ENCODE measurements at regions not wholly inside any gene's neighbourhood (a gene's known extent, or its start where the extent isn't known, plus 50 kb on each side); places are given as distances from the start of the nearest gene placed in this dataset.
"Not testable (repeated sequence)": the region's sequence is repeated elsewhere in the genome, so short reads cannot be mapped to it uniquely, and the experiment has no call there.

DNA sequence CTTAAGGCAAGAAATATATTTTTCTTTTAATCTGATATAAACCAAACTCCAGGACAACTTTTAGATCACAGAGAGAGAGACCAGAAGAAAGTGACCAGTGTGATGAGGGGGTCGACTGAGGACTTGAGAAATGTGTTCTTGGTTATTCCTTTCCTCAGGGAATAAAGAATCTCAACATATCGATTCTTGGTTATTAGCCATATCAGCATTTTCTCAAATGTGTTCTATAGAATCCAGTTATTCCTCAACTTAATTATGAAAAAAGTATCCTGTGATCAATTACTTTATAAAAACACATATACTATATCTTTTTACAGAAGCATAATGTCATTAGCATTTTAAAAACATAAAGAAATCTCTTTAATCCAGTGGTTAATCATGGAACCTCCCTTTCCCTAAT is 222.1 kb upstream of the FAM3C start:
- no peak for DNase-seq

DNA sequence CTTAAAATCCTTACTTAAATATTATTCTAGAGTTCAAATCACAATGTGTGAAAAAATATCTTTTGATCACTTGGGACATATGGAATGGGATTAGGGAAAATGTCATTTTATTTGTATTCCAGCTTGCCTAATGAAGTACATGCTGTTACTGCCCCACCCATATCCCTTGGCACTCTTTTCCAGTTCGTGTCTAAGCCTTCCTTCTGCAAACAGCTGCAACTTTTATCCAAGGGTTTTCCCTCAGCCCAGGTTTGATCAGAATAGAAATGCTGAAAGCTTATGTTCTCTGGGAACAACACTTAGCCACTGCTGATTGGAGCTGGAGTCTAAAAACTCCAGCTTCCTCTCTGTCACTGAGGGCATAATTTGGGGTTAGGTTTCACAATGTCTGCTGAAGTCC is 214.1 kb upstream of the FAM3C start:
- DNase-seq, result peak; percentile 38

DNA sequence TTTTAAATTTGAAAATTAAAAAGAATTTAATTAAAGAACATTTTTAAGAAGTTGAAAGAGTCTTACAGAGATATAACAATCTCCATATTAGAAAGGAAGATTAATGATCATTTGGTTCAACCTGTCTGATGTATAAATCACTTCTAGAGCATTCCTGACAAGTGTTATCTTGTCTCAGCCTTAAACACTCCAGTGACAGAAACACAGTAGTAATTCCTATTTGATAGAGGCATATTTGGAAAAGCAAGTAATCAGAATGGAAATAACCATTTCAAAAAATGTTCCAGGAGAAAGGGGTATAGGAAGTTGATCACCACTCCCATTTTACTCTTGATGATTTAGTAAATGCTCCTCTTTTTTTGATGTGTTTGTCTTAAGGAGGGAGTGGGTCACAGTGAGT is 213.1 kb upstream of the FAM3C start:
- no peak for DNase-seq

DNA sequence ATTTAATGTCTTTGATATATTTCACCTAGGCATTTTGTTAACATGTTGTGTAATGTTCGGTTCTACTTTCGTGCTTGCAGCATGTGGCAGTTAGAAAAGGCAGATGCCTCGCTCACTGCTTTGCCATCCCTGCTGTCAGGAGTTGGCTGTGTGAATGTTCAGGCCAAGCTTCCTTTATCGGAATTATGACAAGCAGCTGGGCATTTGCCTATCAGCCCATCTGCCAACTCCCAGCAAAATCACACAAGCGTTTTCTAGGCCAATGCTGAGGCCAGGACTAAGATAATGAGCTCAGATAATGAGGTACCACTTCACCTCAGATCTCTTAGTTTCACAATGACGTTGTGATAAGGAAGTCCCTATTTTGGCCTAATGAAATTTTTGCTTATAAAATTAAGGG is 212.7 kb upstream of the FAM3C start:
- no peak for DNase-seq

DNA sequence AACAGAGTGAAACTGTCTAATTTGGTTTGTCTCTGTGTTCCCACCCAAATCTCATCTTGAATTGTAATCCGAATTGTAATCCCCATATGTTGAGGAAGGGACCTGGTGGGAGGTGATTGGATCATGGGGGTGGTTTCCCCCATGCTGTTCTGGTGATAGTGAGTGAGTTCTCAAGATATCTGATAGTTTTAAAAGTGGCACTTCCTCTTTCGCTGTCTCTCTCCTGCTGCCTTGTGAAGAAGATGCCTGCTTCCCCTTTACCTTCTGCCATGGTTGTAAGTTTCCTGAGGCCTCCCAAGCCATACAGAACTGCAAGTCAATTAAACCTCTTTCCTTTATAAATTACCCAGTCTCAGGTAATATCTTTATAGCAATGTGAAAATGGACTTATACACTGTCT is 212.1 kb upstream of the FAM3C start:
- DNase-seq, result not testable (repeated sequence)

DNA sequence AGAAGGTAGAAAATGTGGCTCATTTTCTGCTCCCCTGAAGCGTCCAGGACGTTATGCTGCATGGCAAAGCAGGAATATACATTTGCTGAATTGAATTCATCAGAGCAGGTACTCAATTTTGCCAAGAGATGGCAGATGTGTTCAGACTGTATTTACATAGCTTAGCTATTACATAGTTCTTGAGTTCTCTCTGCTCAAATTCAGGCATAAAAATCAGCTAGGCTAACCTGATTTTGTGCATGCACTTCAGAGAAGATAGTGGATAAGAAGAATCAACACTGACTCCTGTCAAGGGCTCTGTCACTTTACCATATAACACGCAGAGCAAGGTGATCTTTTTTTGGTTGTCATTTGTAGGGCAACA is 209.2 kb upstream of the FAM3C start:
- no peak for DNase-seq

DNA sequence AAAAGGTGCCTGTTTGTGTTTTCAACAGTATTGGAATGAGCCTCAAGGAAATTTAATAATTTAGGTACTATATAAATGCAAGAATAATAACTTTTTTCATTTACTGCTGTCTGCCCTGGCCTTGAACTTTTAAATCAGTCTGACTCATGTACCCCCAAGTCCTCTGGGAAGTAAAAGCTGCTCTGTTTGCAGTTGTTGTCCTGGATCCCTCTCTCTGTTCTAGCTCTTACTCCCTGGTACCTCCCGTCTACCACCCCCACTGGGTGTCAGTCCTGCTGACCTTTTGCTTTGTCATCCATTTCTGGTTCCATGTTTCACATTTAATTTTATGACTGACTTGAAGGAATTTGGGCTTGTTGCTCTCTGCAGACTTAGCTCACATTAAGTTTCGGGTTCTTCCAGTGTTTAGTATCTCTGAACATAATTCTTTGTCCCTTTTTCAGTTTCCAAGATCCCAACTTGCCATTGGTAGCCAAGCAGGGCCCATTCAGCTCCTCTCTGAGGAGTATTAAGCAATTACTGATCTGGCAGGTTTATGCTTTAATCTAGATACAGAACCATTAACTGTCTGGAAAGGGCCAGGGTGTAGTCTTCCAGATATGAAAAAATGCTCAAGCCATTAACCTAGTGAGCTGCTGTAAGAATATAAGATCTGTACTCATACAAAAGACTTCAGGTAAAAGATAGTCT is 208.7 kb upstream of the FAM3C start:
- DNase-seq, result no peak

DNA sequence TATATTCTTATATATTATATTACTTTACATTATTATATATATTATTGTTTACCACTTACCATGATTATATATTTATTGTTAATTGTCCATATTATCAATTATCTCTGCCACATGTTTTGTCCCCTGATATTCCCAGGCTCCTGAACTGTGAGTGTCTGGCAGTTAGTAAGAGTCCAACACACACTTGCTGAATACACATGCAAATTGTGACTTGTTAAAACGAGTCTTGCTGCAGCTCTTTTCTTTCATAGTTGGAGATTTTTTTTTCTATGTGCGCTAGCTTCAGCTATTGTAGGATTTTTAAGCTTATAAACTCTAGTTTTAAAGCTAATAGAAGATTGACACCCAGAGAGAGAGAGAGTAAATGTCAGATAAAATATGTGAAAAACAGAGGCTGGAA is 207.8 kb upstream of the FAM3C start:
- DNase-seq, result no peak

DNA sequence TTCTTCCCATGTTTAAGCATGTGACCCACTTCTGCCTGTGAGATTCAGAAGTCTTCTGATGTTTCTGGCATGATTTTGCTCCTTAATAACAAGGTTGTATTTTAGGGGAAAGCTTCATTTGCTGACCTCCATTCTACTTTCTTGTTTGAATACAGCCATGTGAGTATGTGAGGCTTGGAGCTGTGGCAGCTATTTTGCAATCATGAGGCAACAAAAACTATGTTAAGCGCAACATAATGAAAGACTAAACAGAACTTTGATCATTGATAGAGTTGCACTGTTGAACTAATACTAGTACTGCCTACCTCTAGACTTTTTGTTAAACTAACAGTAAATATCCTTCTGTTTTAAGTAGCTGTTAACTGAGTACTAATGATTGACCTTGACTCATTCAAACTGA is 203.8 kb upstream of the FAM3C start:
- DNase-seq, result no peak

DNA sequence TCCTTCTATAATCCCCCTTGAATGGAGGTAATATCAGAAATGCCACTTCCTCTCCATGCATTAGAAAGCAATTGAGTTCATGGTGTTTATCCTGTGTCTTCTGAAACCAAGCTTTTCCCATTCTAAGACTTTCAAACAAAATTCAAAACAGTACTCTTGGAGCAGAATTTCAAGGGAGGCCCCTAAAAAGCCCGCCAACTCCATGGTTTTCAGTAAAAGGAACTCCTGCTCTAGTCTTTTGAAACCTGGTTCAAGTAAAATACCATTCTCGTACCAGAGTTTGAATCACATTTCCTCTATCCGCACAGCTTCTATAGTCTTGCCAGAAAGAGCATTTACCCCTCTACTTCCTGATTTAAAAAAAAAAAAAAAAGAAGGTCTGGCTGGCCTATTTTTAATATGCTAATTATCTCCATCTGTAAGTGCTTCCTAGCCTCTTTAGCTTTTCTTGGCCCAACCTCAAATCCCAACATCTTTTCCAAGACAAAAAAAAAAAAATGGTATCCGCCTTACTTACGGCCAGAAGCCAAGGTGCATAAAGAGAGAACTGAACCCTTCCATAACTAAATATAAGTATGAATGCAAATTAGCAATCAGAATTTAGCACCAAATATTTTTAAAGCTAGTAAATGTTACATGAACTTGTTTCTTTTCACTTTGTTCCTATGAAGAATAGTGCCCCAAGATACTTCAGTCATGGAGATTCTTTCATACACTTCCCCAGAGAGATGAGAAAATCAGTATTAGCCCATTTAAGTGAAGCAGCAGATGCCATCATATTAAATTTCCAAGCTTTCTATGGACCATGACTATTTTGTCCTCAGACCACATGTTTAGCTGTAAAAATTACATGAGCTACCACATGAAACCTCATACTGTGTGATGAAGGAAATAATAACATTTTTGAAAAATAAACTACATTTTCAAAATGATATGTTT is 199.9 kb upstream of the FAM3C start:
- peak; percentile 43 for DNase-seq

DNA sequence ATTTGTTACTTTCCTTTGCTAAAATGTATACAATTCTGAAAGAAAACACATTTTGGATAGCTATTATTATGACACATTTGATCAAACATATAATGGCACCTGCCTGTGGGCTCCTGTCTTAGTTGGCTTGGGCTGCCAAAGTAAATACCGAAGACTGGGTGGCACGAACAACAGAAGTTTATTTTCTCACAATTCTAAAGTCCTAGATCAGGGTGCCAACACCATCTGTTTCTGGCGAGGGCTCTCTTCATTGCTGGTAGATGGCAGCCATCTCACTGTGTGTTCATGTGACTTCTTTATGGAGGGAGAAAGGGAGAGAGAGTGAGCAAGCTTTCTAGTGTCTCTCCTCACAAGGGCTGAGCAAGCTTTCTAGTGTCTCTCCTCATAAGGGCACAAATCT is 195.8 kb upstream of the FAM3C start:
- DNase-seq, result no peak

DNA sequence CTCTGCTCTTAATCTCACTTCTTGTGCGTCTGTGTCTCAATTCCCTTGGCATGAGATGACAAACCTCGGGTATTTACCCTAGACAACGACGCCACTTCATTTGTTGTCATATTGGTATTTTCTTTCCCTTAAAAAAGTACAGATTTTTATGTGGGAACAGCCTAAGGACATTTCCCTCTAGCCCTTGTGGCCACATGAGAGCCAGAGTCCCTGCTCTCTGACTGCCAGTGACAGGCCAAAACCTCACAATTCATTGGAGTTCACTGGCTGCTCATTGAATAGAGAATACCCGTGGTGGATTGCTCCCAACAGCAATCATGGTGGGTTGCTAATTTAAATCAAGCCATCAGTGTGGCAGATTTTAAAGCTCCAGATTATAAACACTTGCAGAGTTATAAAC is 191.3 kb upstream of the FAM3C start:
- DNase-seq, result no peak

DNA sequence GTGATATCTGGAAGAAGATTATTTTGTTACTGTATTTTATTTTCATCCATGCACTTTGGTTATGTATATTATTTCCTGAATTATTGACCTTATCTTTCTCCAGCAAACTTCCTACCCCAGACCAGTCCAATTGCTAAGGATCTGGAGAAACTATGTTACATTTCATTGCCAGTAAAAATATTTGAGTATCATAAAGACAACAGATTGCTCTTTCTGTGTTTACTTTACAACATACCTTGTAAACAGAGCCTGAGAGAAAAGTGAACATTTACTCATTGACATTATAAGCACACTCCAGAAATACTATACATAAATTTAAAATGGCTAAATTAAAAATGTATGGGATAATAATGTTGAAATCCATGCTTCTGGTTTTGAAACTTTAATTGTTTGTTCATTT is 186.2 kb upstream of the FAM3C start:
- no peak for DNase-seq

DNA sequence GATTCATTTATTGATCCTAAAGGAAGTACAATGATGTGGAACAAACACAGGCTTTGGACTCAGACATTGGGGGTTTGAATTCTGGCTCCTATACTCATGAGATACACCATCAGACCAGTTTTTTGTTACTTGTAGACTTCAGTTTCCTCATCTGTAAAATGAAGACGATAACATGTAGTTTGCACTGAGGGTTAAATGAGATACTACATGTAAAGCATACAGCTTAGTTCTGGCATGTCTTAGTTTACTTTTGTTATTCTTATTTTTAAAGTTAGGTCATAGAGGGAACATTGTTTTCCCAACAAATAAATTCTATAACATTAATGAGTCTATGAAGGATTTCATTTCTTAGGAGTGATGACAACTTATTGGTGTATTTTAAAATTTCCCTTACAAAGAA is 183.5 kb upstream of the FAM3C start:
- no peak for DNase-seq

DNA sequence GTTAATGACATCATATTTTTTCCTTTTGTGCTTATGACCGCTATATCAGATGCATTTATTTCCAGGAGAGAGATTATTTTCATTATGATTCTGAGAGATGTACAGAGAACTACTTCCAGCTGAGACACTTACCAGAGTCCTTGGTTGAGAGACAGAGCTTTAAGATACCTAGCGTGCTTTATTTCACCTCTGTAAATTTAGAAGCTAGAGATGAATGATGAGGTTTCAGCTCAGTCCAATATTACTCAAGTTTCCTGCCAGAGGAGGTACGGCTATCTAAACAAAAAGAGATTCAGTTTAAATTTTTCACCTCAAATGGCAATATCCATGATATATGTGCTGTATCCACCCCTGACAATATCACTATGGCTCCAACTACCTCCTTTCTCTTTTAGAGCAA is 182.6 kb upstream of the FAM3C start:
- no peak for DNase-seq

DNA sequence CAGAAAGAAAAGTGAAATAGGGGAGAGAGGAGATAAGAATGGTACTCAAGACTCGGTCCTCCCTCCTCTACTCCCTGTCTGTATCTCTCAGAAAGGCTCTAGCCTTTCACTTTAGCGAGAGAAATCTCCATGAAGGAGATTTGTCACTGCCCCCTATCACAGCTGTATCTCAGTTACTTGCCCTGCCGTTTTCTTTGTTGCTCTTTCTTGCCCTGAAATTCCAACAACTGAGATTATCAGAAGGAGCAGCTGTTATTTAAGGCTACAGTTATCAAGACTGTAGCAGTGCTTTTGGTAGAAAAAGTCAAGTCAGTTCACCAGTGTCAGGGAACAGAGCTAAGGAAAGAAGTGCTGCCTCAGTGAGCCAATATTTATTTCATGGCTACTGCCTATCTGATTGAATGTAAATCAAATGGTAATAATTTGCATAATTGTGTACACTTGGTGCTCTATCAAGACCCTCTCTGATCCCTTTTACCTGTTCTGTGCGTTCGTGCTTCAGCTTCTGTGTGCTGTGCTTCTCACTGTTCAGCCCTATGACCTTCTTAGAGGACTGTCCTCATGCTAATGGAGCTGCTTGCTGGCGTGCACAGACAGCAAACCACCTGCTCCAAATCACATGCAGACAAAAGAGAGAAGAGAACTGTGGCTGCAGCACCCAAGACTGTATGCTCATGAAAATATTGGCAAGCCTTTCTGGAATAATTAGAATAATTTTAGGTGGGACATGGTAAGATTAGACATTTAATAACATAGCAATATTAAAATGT is 180.2 kb upstream of the FAM3C start:
- DNase-seq, result no peak

DNA sequence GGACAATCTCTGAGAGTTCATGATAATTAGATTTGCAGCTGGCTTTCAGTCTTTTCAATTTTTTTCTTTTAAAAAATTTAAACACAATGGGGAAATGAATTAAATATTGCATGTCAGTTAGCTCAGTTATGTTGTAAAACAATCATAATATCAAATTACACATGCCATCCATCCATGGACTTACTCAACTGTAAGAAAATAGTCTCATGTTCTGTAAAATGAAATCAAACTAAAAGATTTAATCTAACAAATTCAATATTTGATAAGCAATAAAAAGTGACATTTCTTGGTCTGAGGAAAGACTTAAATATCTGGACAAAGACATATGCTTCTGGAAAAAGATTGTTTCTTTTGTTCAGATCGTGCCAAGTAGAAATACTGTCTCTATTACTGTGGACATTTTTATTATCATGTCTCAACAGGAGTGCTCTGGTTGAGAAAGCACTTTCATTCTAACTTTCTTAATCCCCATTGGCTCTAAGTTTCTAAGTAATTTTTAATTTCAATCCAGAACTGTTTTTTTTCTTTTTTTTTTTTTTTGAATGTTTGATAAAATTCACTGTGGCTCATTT is 179.2 kb upstream of the FAM3C start:
- no peak for DNase-seq

DNA sequence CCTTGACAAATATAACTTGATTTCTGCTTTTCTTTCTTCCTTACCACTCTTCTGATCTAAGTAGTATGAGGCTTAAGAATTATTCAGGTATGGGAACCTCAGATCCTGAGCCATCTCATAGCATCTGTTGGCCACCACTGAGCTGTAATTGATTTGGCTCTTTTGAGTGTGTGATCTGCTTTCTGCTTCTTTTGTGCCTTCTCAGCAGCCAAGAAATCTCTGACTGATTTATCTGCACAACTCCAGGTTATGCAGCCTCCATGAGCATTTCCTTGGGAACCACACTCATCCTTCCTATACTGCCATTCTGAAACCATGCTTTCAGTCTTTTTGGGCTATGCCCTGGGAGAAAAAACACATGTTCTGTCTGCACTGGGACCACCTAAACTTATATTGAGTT is 178.0 kb upstream of the FAM3C start:
- DNase-seq, result no peak

DNA sequence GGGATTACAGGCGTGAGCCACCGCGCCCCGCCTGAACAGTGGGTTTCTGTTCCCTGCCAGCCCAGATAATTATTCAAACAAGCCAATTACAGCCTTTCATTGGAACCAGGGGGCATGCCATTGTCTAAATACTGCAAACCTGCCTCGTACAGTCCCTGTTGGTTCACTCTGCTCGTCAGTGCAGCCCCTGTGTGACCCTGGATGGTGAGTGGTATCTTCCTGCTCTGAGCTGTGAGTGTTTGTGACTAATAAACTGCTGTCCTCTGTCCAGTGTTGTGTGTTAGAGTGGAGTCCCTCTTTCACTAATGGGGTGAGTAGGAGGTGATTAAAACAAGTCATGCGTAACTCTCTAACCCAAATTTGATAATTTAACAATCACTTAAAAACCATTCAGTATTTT is 176.5 kb upstream of the FAM3C start:
- DNase-seq, result no peak

DNA sequence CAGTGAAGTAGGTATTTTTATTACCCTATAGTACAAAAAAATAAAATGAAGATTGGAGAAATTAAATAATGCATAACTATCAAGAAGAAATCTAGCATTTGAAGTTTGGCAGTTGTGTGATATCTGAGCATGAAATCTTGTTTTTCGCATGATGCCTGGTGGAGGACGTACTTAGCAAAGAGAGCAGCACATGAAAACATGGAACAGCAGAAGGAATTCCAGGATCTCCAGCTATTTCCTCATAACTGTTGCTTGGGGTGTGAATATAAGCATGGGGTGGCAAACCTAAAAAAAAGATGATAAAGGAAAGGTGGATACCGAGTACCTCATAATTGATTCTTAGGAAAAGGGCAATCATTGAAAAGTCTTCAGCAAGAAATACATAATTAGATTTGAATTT is 174.3 kb upstream of the FAM3C start:
- DNase-seq, result no peak

DNA sequence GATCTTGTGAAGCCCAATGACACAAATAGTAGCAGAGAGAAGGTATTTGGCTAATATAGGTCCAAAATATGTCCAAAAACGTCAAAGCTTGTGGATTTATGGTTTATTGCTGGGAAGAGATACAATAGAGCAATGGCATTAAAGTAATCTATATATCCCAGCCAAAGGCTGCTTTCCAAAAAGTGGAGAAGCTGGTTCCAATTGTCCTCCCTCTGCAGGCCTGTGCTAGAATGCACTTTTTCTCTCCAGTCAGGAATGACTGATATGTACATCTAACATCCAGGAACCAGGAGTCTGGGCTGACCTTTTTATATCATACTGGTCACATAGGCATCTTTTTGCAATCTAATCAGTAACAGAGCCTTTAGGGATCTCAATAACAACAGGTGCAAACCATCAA is 167.1 kb upstream of the FAM3C start:
- DNase-seq, result no peak

DNA sequence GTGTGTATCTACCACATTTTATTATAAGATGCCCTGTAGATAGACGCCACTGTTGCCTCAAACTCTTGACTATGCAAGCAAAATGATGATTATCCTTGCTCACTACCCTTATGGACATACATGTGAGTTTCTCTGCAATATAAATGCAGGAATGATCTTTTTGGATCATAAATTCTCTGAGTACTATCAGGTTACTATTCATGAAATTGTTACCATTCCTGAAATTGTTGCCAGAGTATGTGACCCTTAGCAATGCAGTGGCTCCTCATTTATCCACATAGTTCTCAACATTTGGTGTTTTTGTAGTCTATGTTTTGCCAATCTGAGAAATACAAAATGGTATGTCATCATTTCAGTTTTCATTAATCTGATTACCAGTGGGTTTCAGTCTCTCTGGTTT is 166.2 kb upstream of the FAM3C start:
- no peak for DNase-seq

DNA sequence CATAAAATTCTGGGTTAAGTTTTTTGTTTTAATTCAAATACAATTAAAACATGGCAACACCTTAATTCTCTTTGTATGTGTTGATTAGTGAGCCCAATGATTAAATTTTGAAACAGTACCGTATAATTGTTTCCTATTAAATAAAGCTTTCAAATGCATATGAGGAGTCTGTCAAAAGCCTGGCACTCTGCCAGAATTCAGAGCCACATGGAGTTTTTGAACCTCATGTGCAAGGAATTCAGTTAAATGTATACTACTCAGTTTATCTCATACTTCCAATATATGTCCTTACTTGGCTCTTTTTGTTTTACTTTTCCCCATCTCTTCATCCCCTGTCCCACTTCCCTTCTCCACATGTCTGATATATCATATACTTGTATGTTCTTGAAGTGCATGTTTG is 165.6 kb upstream of the FAM3C start:
- DNase-seq, result no peak
